Gastroesophageal sphincter (tissue), 4 donors: ENCODE measurements at regions not wholly inside any gene's neighbourhood (a gene's known extent, or its start where the extent isn't known, plus 50 kb on each side); places are given as distances from the start of the nearest gene placed in this dataset.
A peak's percentile ranks its signal among the peaks of the same experiment; 100 is the strongest.
"Not testable (repeated sequence)": the region's sequence is repeated elsewhere in the genome, so short reads cannot be mapped to it uniquely, and the experiment has no call there.

Source experiments
- ATAC-seq: fragments of 150-250 bp; one replicate; pipeline ENCODE4 v1.9.1; 2016; ENCODE audit warnings: mild to moderate bottlenecking, moderate library complexity
- H3K27ac ChIP-seq, 4 donors: fragments of 200-600 bp; sonication (generic) in 3 of 4; 1 replicate in 3 of 4; 2 replicates in 1 of 4; pipeline ENCODE4 v1.5.1; 2016 to 2019
- H3K27me3 ChIP-seq: fragments of 200-600 bp; sonication (generic); one replicate; pipeline ENCODE4 v1.5.1; 2019
- H3K36me3 ChIP-seq, 2 donors: fragments of 200-600 bp; sonication (generic); one replicate each; pipeline ENCODE4 v1.5.1; 2019; ENCODE audit warnings: control low read depth in 1 of 2
- H3K4me1 ChIP-seq, 3 donors: fragments of 200-600 bp; sonication (generic); 1 replicate in 2 of 3; 2 replicates in 1 of 3; pipeline ENCODE4 v1.5.1; 2016 to 2019; ENCODE audit warnings: control low read depth in 2 of 3
- H3K4me3 ChIP-seq, 2 donors: fragments of 200-600 bp; sonication (generic); one replicate each; pipeline ENCODE4 v1.5.1; 2019; ENCODE audit warnings: mild to moderate bottlenecking in 1 of 2, moderate library complexity in 1 of 2
- H3K9me3 ChIP-seq, 3 donors: fragments of 200-600 bp; sonication (generic); one replicate each; pipeline ENCODE4 v1.5.1; 2017 to 2019; ENCODE audit warnings: control low read depth in 2 of 3
- EP300 ChIP-seq: sonication (generic); formaldehyde crosslinking; IDR thresholded peaks from one replicate; pipeline ENCODE4 v1.6.1; 2017; ENCODE audit warnings: antibody characterized with exemption, mild to moderate bottlenecking
- POLR2A ChIP-seq, 2 donors: fragments of 450-650 bp; IDR thresholded peaks; one replicate each; pipeline ENCODE4 v1.6.1; 2017; ENCODE audit warnings: antibody characterized with exemption in 2 of 2, mild to moderate bottlenecking in 2 of 2, moderate library complexity in 1 of 2
- POLR2AphosphoS5 ChIP-seq: sonication (generic); formaldehyde crosslinking; IDR thresholded peaks from one replicate; pipeline ENCODE4 v1.6.1; 2017; ENCODE audit warnings: antibody characterized with exemption
- WGBS, 2 donors: methylation state at CpG; one replicate each; pipeline ENCODE4 v1.1.5; 2018; ENCODE audit warnings: low coverage in 1 of 2; 5-methylcytosine and 5-hydroxymethylcytosine counted together
- TF ChIP-seq, protein P1 (sequence below), 4 experiments: fragments of 200-600 bp in 2 of 4; fragments of 450-650 bp in 2 of 4; sonication (generic) in 1 of 4; IDR thresholded peaks; one replicate each; pipeline ENCODE4 v1.5.1; 2017 to 2019; ENCODE audit warnings: antibody characterized with exemption in 4 of 4, mild to moderate bottlenecking in 2 of 4, moderate library complexity in 2 of 4

DNA sequence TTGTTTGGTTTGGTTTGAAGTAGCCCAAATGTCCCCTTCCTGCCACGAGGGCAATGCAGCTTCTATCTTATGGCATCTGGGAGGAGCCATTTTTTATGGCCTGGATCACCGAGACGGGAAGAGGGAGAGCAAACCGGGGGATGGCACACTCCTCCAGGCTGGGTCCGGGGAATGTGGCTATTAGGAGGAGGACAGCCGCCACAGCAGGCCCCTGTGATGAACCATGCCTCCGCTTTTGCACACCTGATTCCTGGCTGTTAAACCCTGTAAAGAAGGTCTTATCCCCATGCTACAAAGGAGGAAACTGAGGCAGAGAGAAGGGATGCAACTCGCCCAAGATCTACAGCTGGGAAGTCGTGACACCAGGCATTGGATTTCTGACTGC is 157.6 kb downstream of the OR4M2 start:
- H3K9me3 ChIP-seq, result no peaks in the 10 kb centered on the region
- 45 to 100% methylated on average over 1 to 5 of the region's 9 CpGs for WGBS, 2 donors
- no peaks in the 10 kb centered on the region for H3K36me3 ChIP-seq
- no peak for ATAC-seq
- TF ChIP-seq EP300 (no peak), POLR2A (IDR thresholded peaks at IDR 0.05) (no peak), POLR2AphosphoS5 (no peak)
- TF ChIP-seq, protein P1, sequence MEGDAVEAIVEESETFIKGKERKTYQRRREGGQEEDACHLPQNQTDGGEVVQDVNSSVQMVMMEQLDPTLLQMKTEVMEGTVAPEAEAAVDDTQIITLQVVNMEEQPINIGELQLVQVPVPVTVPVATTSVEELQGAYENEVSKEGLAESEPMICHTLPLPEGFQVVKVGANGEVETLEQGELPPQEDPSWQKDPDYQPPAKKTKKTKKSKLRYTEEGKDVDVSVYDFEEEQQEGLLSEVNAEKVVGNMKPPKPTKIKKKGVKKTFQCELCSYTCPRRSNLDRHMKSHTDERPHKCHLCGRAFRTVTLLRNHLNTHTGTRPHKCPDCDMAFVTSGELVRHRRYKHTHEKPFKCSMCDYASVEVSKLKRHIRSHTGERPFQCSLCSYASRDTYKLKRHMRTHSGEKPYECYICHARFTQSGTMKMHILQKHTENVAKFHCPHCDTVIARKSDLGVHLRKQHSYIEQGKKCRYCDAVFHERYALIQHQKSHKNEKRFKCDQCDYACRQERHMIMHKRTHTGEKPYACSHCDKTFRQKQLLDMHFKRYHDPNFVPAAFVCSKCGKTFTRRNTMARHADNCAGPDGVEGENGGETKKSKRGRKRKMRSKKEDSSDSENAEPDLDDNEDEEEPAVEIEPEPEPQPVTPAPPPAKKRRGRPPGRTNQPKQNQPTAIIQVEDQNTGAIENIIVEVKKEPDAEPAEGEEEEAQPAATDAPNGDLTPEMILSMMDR (IDR thresholded peaks at IDR 0.05), result no peak
- no peaks in the 10 kb centered on the region for H3K4me1 ChIP-seq
- no peak overlapping the region for H3K4me3 ChIP-seq
- no peak overlapping the region for H3K27ac ChIP-seq
- no peaks in the 10 kb centered on the region for H3K27me3 ChIP-seq

DNA sequence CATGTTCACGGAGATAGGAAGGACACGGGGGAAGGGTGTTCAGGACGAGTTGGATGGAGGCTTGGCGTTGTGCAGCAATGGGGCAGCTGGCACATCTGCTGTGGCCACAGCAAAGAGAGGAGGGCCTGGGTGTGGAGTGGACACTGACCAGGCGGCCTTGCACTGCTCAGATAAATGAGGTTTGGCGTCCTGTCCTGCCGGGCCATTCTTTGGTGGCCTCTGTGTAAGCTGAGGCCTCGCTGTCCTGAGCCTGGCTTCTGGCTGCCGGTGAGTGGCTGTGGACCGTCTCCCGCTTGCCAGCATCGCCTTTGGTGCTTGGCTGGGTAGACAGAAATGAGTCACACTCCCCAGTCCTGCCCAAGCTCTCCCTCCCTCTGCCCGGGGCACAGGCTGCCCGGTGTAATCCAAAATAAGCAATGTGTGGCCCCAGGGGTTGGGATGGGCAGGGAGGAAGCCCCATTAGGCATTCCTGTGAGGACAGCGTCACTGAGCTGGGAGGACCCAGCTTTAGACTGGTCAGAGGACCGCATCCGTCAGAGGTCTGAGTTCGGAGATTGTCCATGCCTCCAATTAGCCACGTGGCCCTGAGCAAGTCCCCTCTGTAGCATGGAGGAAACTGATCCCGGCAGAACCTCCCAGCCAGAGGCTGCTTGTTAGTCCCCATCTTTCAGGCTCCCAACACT is 158.1 kb downstream of the OR4M2 start:
- H3K4me1 ChIP-seq, H3K27me3 ChIP-seq, H3K4me3 ChIP-seq, H3K36me3 ChIP-seq, ATAC-seq, H3K9me3 ChIP-seq, H3K27ac ChIP-seq: not testable (repeated sequence)
- 50 to 82% methylated on average over 2 to 6 of the region's 20 CpGs for WGBS, 2 donors

DNA sequence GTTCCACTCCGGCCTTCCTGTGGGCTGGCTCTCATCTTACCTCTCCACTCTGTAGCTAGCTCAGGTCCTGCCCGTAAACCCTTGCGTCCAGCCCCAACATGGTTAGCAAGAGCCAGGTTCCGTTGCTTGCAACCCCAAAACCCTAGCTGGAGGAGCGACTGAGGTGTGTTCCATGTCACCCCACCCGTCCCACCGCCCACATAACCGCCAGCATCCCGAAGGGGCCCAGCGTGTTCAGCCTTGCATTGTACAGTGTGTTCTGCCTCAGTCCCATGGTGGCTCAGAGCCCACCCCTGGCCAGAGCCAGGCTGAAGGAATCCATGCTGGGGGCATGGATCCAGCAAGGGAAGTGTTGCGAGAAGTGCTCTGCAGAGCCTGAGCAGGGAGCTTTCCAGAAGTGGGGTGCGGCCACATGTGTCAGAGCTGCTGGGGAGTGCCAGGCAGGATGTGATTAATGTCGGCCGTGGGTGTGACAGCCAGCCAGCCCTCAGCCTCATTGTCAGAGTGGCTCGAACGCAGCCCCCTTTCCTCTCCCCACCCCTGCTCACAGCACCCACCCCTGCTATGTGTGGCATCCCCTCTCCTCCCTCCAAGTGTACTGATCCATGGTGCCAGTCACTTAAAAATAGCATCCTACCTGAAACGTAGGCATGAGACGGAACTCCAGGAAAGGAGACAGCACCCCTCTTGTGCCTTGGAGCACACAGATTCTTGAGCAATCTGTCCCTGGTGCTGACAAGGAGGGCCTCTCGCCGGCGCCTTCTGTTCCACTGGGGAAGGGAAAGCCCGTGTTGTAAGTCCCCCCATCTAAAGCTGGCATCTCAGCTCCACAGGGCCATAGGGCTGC is 158.9 kb downstream of the OR4M2 start:
- WGBS, 2 donors, result 82 to 90% methylated on average over 2 to 4 of the region's 22 CpGs
- H3K36me3 ChIP-seq, H3K4me1 ChIP-seq, H3K27ac ChIP-seq, H3K9me3 ChIP-seq, H3K27me3 ChIP-seq, H3K4me3 ChIP-seq: not testable (repeated sequence)
- ATAC-seq, result peak; percentile 68

DNA sequence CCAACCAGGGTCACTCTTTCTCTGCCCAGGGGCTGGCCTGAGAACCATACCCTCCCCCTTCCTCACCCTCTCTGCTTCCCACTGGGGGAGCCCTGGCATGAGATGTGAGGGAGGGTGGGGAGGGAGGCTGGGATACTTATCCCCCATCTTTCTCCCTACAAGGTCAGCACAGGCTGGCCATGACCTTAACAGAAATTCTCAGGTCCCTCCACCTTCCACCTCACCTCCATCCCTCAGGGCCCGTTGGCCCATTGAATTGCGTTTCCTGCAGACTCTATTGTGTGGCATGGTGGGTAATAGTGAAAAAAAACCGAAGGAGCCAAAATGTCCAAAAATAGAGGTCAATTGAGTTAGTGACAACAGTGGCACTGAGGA is 159.5 kb downstream of the OR4M2 start:
- 71% methylated on average over 3 of the region's 3 CpGs; no CpG with 5 or more reads in 1 of the 2 donors for WGBS, 2 donors
- H3K9me3 ChIP-seq, result no peaks in the 10 kb centered on the region
- ATAC-seq, result no peak
- no peaks in the 10 kb centered on the region for H3K36me3 ChIP-seq
- no peak for TF ChIP-seq EP300
- TF ChIP-seq, protein P1 (IDR thresholded peaks at IDR 0.05), result no peak
- TF ChIP-seq POLR2AphosphoS5, result no peak
- no peak for TF ChIP-seq POLR2A (IDR thresholded peaks at IDR 0.05)
- H3K4me1 ChIP-seq, result no peaks in the 10 kb centered on the region
- no peak overlapping the region for H3K27ac ChIP-seq
- no peak overlapping the region for H3K4me3 ChIP-seq
- H3K27me3 ChIP-seq, result no peaks in the 10 kb centered on the region

DNA sequence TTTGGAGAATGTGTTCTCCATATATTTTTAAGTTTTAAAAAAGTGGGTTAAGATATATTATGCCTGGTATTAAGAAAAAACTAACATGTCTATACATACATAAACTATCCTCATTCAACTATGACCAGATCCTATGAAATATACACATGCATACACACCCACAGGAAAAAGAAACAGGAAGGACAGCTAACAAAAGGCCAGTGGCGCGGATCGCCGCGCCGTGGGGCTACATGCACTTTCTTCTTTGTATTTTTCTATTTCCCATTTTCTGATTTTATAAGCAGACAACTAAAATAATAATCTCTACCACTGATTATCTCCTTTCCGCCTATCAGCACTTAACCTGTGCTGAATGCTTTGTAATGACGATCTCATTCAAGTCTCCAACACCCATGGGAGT is 160.1 kb downstream of the OR4M2 start:
- 90 to 91% methylated on average over 8 of the region's 8 CpGs for WGBS, 2 donors
- Histone ChIP-seq H3K4me3 (no peak overlapping the region), H3K27me3 (no peaks in the 10 kb centered on the region), H3K9me3 (no peaks in the 10 kb centered on the region), H3K36me3 (no peaks in the 10 kb centered on the region), H3K4me1 (no peaks in the 10 kb centered on the region), H3K27ac (no peak overlapping the region)
- ATAC-seq, result no peak
- TF ChIP-seq POLR2A (IDR thresholded peaks at IDR 0.05) (no peak), EP300 (no peak), POLR2AphosphoS5 (no peak)
- TF ChIP-seq, protein P1 (IDR thresholded peaks at IDR 0.05), result no peak

DNA sequence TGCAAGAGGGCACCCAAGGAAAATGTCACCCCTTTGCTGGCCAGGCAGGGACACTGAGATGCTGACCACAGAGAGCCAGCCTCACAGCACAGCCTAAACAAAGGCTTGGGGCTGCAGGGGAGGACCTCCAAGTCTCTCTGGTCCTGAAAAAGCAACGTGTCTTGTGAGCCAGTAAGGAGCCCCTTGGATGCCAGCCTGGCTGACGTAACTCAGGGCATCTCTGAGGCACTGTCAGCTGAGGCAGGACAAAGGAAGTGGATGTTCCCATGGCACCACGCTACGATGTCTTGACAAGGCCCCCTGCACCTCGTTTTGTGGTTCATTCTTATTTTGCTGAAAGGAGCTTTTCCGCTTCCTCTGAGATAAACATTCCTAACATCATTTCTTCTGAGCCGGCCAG is 160.7 kb downstream of the OR4M2 start:
- Histone ChIP-seq H3K4me3 (no peak overlapping the region), H3K36me3 (no peaks in the 10 kb centered on the region), H3K9me3 (no peaks in the 10 kb centered on the region), H3K27me3 (no peaks in the 10 kb centered on the region), H3K4me1 (no peaks in the 10 kb centered on the region), H3K27ac (no peak overlapping the region)
- WGBS, 2 donors, result 27% methylated on average over 3 of the region's 7 CpGs; no CpG with 5 or more reads in 1 of the 2 donors
- TF ChIP-seq POLR2A (IDR thresholded peaks at IDR 0.05), result no peak
- TF ChIP-seq POLR2AphosphoS5, result no peak
- no peak for TF ChIP-seq EP300
- TF ChIP-seq, protein P1 (IDR thresholded peaks at IDR 0.05), result no peak
- ATAC-seq, result no peak
